ENCODE measurements at regions not wholly inside any gene's neighbourhood (a gene's known extent, or its start where the extent isn't known, plus 50 kb on each side); places are given as distances from the start of the nearest gene placed in this dataset.
"Not testable (repeated sequence)": the region's sequence is repeated elsewhere in the genome, so short reads cannot be mapped to it uniquely, and the experiment has no call there.

- Mint-ChIP-seq H3K4me1 (ENCODE audit: low read depth) (no peaks in the 10 kb centered on the region), H3K27me3 (no peaks in the 10 kb centered on the region), H3K36me3 (ENCODE audit: insufficient read depth) (no peaks in the 10 kb centered on the region), H3K27ac (no peak overlapping the region), H3K4me3 (ENCODE audit: low read depth) (no peak overlapping the region), H3K9me3 (ENCODE audit: low read depth) (no peaks in the 10 kb centered on the region)
- TF ChIP-seq CTCF (IDR thresholded peaks at IDR 0.05; ENCODE audit: unreplicated experiment): no peak
- DNase-seq (ENCODE audit: low spot score, unreplicated experiment): no peak
These were observed 65.3 kb upstream of the DCLK2 start for GRCh38 chr4:150012851-150013360.

- DNase-seq (ENCODE audit: low spot score, unreplicated experiment); H3K4me1 Mint-ChIP-seq (ENCODE audit: low read depth); H3K36me3 Mint-ChIP-seq (ENCODE audit: insufficient read depth); H3K27me3 Mint-ChIP-seq; H3K9me3 Mint-ChIP-seq (ENCODE audit: low read depth); H3K27ac Mint-ChIP-seq; H3K4me3 Mint-ChIP-seq (ENCODE audit: low read depth): not testable (repeated sequence)
These were observed 62.3 kb upstream of the DCLK2 start for GRCh38 chr4:150015910-150016309.

- not testable (repeated sequence) for H3K9me3 Mint-ChIP-seq (ENCODE audit: low read depth); H3K4me3 Mint-ChIP-seq (ENCODE audit: low read depth); H3K27me3 Mint-ChIP-seq; H3K27ac Mint-ChIP-seq; H3K4me1 Mint-ChIP-seq (ENCODE audit: low read depth); DNase-seq (ENCODE audit: low spot score, unreplicated experiment); H3K36me3 Mint-ChIP-seq (ENCODE audit: insufficient read depth)
These were observed 61.6 kb upstream of the DCLK2 start for GRCh38 chr4:150016621-150017020.

- Mint-ChIP-seq H3K27me3 (peaks cover 4% of the 10 kb centered on the region), H3K27ac (no peak overlapping the region), H3K4me3 (ENCODE audit: low read depth) (no peak overlapping the region), H3K9me3 (ENCODE audit: low read depth) (no peaks in the 10 kb centered on the region), H3K4me1 (ENCODE audit: low read depth) (no peaks in the 10 kb centered on the region), H3K36me3 (ENCODE audit: insufficient read depth) (no peaks in the 10 kb centered on the region)
- TF ChIP-seq CTCF (IDR thresholded peaks at IDR 0.05; ENCODE audit: unreplicated experiment): no peak
- no peak for DNase-seq (ENCODE audit: low spot score, unreplicated experiment)
These were observed 60.0 kb upstream of the DCLK2 start for GRCh38 chr4:150018257-150018656.

- Mint-ChIP-seq H3K27me3 (peaks cover 4% of the 10 kb centered on the region), H3K9me3 (ENCODE audit: low read depth) (peaks cover 6% of the 10 kb centered on the region), H3K4me1 (ENCODE audit: low read depth) (no peaks in the 10 kb centered on the region), H3K27ac (no peak overlapping the region), H3K36me3 (ENCODE audit: insufficient read depth) (peaks cover 4% of the 10 kb centered on the region), H3K4me3 (ENCODE audit: low read depth) (no peak overlapping the region)
- no peak for TF ChIP-seq CTCF (IDR thresholded peaks at IDR 0.05; ENCODE audit: unreplicated experiment)
- DNase-seq (ENCODE audit: low spot score, unreplicated experiment): no peak
These were observed 56.8 kb upstream of the DCLK2 start for GRCh38 chr4:150021483-150021882.

- H3K4me1 Mint-ChIP-seq (ENCODE audit: low read depth): no peaks in the 10 kb centered on the region
- H3K9me3 Mint-ChIP-seq (ENCODE audit: low read depth): peaks cover 17% of the 10 kb centered on the region
- peaks cover 4% of the 10 kb centered on the region for H3K36me3 Mint-ChIP-seq (ENCODE audit: insufficient read depth)
- H3K27ac Mint-ChIP-seq: no peak overlapping the region
- TF ChIP-seq CTCF (IDR thresholded peaks at IDR 0.05; ENCODE audit: unreplicated experiment): no peak
- no peak for DNase-seq (ENCODE audit: low spot score, unreplicated experiment)
- H3K4me3 Mint-ChIP-seq (ENCODE audit: low read depth): no peak overlapping the region
- H3K27me3 Mint-ChIP-seq: peaks cover 4% of the 10 kb centered on the region
These were observed 54.8 kb upstream of the DCLK2 start for GRCh38 chr4:150023489-150023888.

- H3K27ac Mint-ChIP-seq; H3K36me3 Mint-ChIP-seq (ENCODE audit: insufficient read depth); H3K4me3 Mint-ChIP-seq (ENCODE audit: low read depth); H3K27me3 Mint-ChIP-seq; DNase-seq (ENCODE audit: low spot score, unreplicated experiment); H3K4me1 Mint-ChIP-seq (ENCODE audit: low read depth): not testable (repeated sequence)
- peaks cover 19% of the 10 kb centered on the region for H3K9me3 Mint-ChIP-seq (ENCODE audit: low read depth)
These were observed 51.3 kb upstream of the DCLK2 start for GRCh38 chr4:150026987-150027386.
